ENCODE measurements at regions not wholly inside any gene's neighbourhood (a gene's known extent, or its start where the extent isn't known, plus 50 kb on each side); places are given as distances from the start of the nearest gene placed in this dataset.

- no peak for FAIRE-seq
- DNase-seq (ENCODE audit: low spot score), result no peak
Observed at GRCh38 chr2:153027533-153027932, 309.1 kb downstream of the ARL6IP6 start.

DNA sequence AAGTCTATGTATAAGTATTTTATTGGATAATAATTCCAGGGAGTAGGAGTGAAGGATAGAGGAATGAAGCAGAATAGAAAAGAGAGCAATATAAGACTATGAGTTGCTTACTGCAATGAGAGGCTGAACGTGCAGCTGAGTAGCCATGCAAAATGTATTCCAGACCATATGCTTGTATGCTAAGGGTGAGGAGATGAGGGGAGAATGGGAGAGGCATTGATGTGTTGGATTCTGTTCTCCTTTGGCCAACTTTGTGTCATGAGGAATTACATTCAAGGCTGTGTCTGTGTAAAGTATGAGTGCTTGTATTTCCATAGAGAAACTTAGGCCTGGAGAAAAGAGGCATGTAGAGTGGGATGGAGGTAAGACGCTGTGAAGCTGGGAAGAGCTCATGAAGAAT, 301.8 kb downstream of the ARL6IP6 start:
- FAIRE-seq (no peak), DNase-seq (ENCODE audit: low spot score) (no peak)

- FAIRE-seq (no peak), DNase-seq (ENCODE audit: low spot score) (no peak)
Observed at GRCh38 chr2:153005071-153005730, 286.8 kb downstream of the ARL6IP6 start.

- no peak for FAIRE-seq
- DNase-seq (ENCODE audit: low spot score), result no peak
Observed at GRCh38 chr2:153004627-153005026, 286.2 kb downstream of the ARL6IP6 start.

- no peak for DNase-seq (ENCODE audit: low spot score)
- no peak for FAIRE-seq
Observed at GRCh38 chr2:152974146-152974545, 255.7 kb downstream of the ARL6IP6 start.

- DNase-seq (ENCODE audit: low spot score) (no peak), FAIRE-seq (no peak)
Observed at GRCh38 chr2:152971685-152972084, 253.3 kb downstream of the ARL6IP6 start.

- DNase-seq (ENCODE audit: low spot score) (no peak), FAIRE-seq (no peak)
Observed at GRCh38 chr2:152962446-152962845, 244.0 kb downstream of the ARL6IP6 start.

- FAIRE-seq (no peak), DNase-seq (ENCODE audit: low spot score) (no peak)
Observed at GRCh38 chr2:152961351-152961750, 242.9 kb downstream of the ARL6IP6 start.

DNA sequence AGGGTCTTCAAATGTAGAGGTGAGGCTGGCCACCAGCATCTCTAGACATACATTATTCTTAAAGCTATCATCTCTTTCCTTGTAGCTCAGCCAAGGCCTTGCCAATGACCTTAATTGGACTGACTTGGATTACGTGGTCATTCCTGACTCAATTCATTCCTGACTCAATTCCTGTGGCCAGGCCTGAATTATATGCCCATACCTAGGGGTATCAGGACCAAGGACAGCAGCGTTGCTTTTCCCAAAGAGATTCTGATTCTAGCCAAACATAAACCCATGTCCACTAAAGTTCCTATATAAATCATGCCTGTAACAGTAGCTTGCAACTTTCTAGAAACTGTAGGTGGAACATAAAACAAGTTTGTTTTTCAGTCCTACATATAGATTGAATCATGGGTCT, 231.7 kb downstream of the ARL6IP6 start:
- DNase-seq (ENCODE audit: low spot score) (peak; percentile 41), FAIRE-seq (no peak)

GRCh38 chr2:152944099-152944498, 225.7 kb downstream of the ARL6IP6 start:
- DNase-seq (ENCODE audit: low spot score), result no peak
- FAIRE-seq, result no peak

- FAIRE-seq, result no peak
- DNase-seq (ENCODE audit: low spot score), result no peak
Observed at GRCh38 chr2:152942940-152943440, 224.6 kb downstream of the ARL6IP6 start.

DNA sequence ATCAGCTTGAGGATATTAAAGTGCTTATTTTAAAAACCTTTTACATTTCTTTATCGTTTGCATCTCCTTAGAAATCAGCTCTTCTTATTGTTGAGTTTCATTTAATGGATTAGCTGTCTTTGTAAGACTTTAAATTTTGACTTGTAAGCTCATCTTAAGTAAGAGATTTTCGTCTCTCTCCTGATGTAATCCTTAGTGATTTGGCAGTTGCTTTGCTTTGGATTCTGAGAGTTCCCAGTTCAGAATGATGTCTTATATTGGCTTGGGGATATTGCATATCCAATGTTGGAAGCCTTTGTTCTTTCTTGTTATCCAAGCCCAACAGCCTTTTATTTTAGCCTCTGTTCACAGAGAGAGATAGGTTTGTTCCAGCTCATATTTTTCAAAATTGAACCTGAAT, 212.1 kb downstream of the ARL6IP6 start:
- DNase-seq (ENCODE audit: low spot score) (no peak), FAIRE-seq (no peak)

DNA sequence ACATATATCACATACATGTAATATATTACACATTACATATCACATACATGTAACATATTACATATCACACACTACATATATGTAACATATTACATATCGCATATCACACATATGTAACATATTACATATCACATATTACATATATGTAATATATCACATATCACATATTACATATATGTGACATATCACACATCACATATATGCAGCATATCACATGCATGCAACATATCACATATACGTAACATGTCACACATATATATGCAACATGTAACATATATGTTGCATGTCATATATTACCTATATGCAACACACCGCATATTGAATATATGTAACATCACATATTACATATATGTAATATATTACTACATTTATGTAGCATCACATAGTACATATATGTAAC, 211.2 kb downstream of the ARL6IP6 start:
- FAIRE-seq (no peak), DNase-seq (ENCODE audit: low spot score) (no peak)

DNA sequence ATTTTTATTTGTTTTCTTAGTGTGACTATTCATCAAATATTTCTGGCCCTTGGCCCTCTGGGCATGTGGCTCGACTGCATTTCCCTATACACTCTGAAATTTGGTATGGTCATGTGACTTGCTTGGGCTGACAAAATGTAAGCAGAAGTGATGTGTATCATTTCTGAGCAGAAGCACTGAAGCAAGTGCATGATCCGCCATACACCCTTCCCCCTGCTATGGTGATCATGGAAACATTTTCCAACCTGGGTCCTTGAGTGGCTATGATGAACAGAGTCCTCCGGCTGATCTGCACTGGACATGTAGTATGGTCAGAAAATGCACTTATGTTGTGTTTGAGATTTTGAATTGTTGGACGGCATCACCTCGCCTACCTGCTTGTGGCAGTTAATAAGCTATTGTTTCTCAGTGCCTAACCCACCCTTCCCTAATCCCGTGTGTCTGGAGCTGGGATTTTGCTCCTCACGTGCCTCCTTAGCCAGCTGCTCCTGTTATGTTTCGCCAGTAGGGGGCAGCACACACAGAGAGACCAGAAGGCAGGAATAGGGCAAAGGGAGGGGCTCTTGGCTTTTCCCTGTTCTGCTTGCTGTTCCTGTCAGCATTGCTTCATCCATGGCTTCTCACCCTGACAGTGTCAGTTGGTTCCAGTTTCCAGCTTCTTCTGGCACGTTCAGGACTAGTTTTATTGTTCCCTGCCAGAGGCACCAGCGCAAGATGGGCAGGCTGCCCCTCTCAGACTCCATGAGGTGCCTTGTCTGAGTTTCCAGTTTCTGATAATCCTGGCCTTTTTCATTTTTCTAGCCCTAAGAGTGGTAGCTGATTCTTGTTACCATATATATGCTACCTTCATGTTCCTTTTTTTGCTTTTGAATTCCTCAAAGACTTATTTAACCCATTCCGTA, 207.4 kb downstream of the ARL6IP6 start:
- DNase-seq (ENCODE audit: low spot score) (peak; percentile 70), FAIRE-seq (peak; percentile 90)

- FAIRE-seq, result no peak
- no peak for DNase-seq (ENCODE audit: low spot score)
Observed at GRCh38 chr2:152924722-152925121, 206.3 kb downstream of the ARL6IP6 start.

DNA sequence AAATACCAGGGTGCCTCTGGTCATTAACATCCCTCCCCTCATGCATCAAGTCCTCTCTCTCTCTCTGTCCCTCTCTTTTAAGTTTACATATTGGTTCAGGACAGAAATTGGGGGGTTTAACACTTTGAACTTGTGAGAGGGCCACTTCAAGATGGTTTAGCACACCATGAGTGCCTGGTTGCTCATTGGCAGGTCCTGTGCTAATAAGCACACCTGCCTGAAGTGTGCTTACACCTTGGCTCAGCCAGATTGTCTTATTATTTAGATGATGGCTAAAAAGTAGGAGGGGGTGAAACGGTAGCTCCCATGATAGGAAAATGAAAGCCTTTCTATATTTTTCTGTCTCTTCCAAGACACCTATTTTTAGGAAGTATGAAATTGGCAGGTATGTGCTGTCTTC, 205.8 kb downstream of the ARL6IP6 start:
- DNase-seq (ENCODE audit: low spot score) (no peak), FAIRE-seq (no peak)

GRCh38 chr2:152920846-152921245, 202.4 kb downstream of the ARL6IP6 start:
- DNase-seq (ENCODE audit: low spot score), result peak; percentile 29
- FAIRE-seq, result no peak

DNA sequence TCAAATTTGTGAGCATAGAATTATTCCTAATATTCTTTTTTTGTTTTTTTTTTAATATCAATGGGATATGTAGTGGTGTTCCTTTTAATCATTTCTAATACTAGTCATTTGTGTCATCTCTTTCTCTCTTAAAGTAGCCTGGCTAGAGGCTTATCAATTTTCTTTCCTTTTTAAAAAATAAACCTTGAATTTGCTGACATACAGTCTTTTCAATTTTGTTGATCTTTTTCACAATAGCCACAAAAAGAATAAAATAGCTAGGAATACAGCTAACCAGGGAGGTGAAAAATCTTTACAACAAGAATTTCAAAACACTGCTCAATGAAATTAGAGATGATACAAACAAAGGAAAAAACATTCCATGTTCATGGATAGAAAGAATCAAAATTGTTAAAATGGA, 192.6 kb downstream of the ARL6IP6 start:
- DNase-seq (ENCODE audit: low spot score) (no peak), FAIRE-seq (no peak)

DNA sequence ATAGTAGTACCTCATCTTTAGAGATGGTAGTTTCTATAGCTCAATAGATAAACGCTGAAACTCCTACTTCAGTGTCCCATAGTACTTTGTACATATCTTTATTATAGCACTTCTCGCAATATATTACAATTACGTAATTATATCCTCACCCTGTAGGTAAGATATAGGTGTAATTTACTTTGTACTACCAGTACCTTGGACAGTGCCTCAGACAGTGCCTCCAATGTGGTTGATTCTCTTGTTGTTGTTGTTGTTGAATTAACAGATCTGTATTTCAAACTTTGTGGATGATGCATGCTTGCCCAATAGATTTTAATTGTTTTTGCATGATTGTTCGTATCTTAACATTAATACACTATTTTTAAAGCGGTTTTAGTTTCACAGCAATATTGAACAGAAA, 188.6 kb downstream of the ARL6IP6 start:
- FAIRE-seq (no peak), DNase-seq (ENCODE audit: low spot score) (no peak)

DNA sequence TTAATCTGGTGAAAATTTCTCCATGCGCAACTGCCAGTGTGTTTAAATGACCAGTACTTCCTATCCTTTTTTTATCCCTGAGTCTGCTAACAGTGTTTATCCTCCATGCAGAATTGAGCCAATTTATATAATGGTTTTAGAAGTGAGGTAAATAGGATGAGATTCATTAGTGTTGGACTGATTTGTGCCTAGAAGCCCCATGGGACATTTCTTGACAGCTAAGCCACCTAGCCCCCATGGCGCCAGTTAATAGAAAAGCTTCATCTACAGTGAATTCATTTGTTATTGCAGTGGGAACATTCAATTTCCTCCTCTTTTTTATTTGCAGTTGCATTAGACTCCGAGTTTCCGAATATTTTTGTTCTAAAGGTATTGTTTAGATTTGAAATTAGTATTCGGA, 175.6 kb downstream of the ARL6IP6 start:
- FAIRE-seq, result no peak
- no peak for DNase-seq (ENCODE audit: low spot score)

DNA sequence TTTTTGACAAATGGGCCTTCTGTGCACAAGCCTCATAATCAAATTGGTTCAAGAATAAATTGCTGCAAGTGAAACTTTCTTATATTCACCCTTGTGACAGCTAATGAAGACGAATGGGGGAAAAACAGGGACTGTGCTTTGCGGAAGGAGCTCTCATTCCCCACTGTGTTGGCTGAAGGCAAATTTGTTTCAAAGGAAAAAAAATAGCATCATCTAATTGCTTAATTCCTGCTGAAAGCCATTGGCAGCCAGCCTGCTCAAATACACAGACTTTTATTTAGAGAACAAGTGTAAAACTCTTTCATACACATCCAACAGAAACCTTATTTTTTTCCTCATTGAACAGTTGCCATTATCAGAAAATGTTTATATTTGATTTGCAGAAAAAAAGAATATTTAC, 172.3 kb downstream of the ARL6IP6 start:
- DNase-seq (ENCODE audit: low spot score) (no peak), FAIRE-seq (no peak)

- no peak for DNase-seq (ENCODE audit: low spot score)
- no peak for FAIRE-seq
Observed at GRCh38 chr2:152883951-152884487, 165.6 kb downstream of the ARL6IP6 start.
